GM23338 (cell line): ENCODE measurements at regions not wholly inside any gene's neighbourhood (a gene's known extent, or its start where the extent isn't known, plus 50 kb on each side); places are given as distances from the start of the nearest gene placed in this dataset.
A peak's percentile ranks its signal among the peaks of the same experiment; 100 is the strongest.

Source experiments
- ATAC-seq: fragments of 200-7000 bp; cut with Tn5 transposase; 3 replicates; pipeline ENCODE4 v1.9.1; 2020
- DNase-seq: peaks from one replicate; pipeline ENCODE4 v3.0.0-alpha.2; 2015; ENCODE audit warnings: low spot score
- H2AFZ ChIP-seq: fragments of 200-600 bp; sonication (generic); 2 replicates; pipeline ENCODE4 v1.8.0; 2016; ENCODE audit warnings: antibody characterized with exemption, mild to moderate bottlenecking, moderate library complexity
- H3F3A ChIP-seq: fragments of 200-600 bp; sonication (generic); replicated peaks from 2 replicates; pipeline ENCODE4 v1.8.0; 2017; ENCODE audit warnings: antibody characterized with exemption, mixed run types, low read depth
- H3K27ac ChIP-seq: fragments of 200-600 bp; sonication (generic); 2 replicates; pipeline ENCODE4 v1.6.1; 2016; ENCODE audit warnings: low read depth
- H3K27me3 ChIP-seq: fragments of 200-600 bp; sonication (generic); 2 replicates; pipeline ENCODE4 v1.8.0; 2016; ENCODE audit warnings: mild to moderate bottlenecking, mixed run types, moderate library complexity; ENCODE audit not compliant: insufficient read depth
- H3K36me3 ChIP-seq: fragments of 200-600 bp; sonication (generic); 2 replicates; pipeline ENCODE4 v1.8.0; 2016; ENCODE audit warnings: mild to moderate bottlenecking; ENCODE audit not compliant: insufficient read depth
- H3K4me1 ChIP-seq: fragments of 200-600 bp; sonication (generic); 2 replicates; pipeline ENCODE4 v1.8.0; 2016; ENCODE audit warnings: mild to moderate bottlenecking, moderate library complexity; ENCODE audit not compliant: insufficient read depth
- H3K4me2 ChIP-seq: fragments of 200-600 bp; sonication (generic); 2 replicates; pipeline ENCODE4 v1.7.1; 2017; ENCODE audit warnings: mixed run types
- H3K4me3 ChIP-seq: fragments of 200-600 bp; sonication (generic); 2 replicates; pipeline ENCODE4 v1.6.1; 2016; ENCODE audit warnings: mixed run types
- H3K79me2 ChIP-seq: fragments of 200-600 bp; sonication (generic); replicated peaks from 2 replicates; pipeline ENCODE4 v1.8.0; 2017; ENCODE audit warnings: mild to moderate bottlenecking; ENCODE audit not compliant: insufficient read depth
- H3K9me2 ChIP-seq: fragments of 200-600 bp; sonication (generic); 2 replicates; pipeline ENCODE4 v1.8.0; 2017; ENCODE audit not compliant: insufficient read depth
- H4K20me1 ChIP-seq: fragments of 200-600 bp; sonication (generic); replicated peaks from 2 replicates; pipeline ENCODE4 v1.8.0; 2017; ENCODE audit warnings: mild to moderate bottlenecking; ENCODE audit not compliant: insufficient read depth
- H3K27ac Mint-ChIP-seq: 2 replicates; pipeline ENCODE4 v1.8.0; 2020; ENCODE audit warnings: inconsistent platforms, mild to moderate bottlenecking, moderate library complexity, mixed read lengths
- H3K27me3 Mint-ChIP-seq: 3 replicates; pipeline ENCODE4 v1.8.0; 2022; ENCODE audit warnings: low read depth, mild to moderate bottlenecking, moderate library complexity, mixed read lengths, inconsistent platforms; ENCODE audit not compliant: insufficient read depth, poor library complexity
- H3K36me3 Mint-ChIP-seq: 3 replicates; pipeline ENCODE4 v1.8.0; 2021; ENCODE audit warnings: low read depth, mild to moderate bottlenecking, inconsistent platforms, moderate library complexity, mixed read lengths
- H3K4me1 Mint-ChIP-seq: 3 replicates; pipeline ENCODE4 v1.8.0; 2020; ENCODE audit warnings: mild to moderate bottlenecking, inconsistent platforms, mixed read lengths
- H3K4me3 Mint-ChIP-seq: 3 replicates; pipeline ENCODE4 v1.8.0; 2021; ENCODE audit warnings: moderate library complexity, mild to moderate bottlenecking, inconsistent platforms, mixed read lengths
- H3K9me3 Mint-ChIP-seq: 3 replicates; pipeline ENCODE4 v1.8.0; 2020; ENCODE audit warnings: moderate library complexity, mild to moderate bottlenecking, inconsistent platforms, mixed read lengths
- CREB1 ChIP-seq: fragments of 250-450 bp; sonication (Bioruptor Pico); IDR thresholded peaks from 2 replicates; pipeline ENCODE4 v1.5.0; 2020; ENCODE audit warnings: low read depth, mild to moderate bottlenecking, moderate library complexity
- EZH2 ChIP-seq: fragments of 200-600 bp; sonication (generic); IDR thresholded peaks from one replicate; pipeline ENCODE4 v1.8.0; 2017; ENCODE audit warnings: antibody characterized with exemption, mild to moderate bottlenecking, low read depth; ENCODE audit not compliant: unreplicated experiment
- EZH2phosphoT487 ChIP-seq: fragments of 200-600 bp; sonication (generic); IDR thresholded peaks from one replicate; pipeline ENCODE4 v1.8.1; 2018; ENCODE audit warnings: antibody characterized with exemption; ENCODE audit not compliant: unreplicated experiment
- ZNF114 ChIP-seq: fragments of 250-450 bp; sonication (Bioruptor Pico); IDR thresholded peaks from 2 replicates; pipeline ENCODE4 v1.5.0; 2020; ENCODE audit warnings: mild to moderate bottlenecking, moderate library complexity
- ZNF331 ChIP-seq: fragments of 250-450 bp; sonication (Bioruptor Pico); IDR thresholded peaks from 2 replicates; pipeline ENCODE4 v1.5.0; 2020; ENCODE audit warnings: low read depth, mild to moderate bottlenecking, moderate library complexity
- TF ChIP-seq, protein P1 (sequence below): IDR thresholded peaks from one replicate; pipeline ENCODE4 v1.6.1; 2018; ENCODE audit warnings: antibody characterized with exemption; ENCODE audit not compliant: unreplicated experiment
- TF ChIP-seq, protein P2 (sequence below), 2 experiments: fragments of 200-600 bp in 1 of 2; sonication (generic) in 1 of 2; conservative IDR thresholded peaks; 2 replicates each; pipeline versions ENCODE4 v1.5.1 to v1.6.1; 2016 to 2017; ENCODE audit warnings: antibody characterized with exemption in 2 of 2, low read depth in 2 of 2, mild to moderate bottlenecking in 2 of 2, moderate library complexity in 1 of 2
- TF ChIP-seq, protein P3 (sequence below): IDR thresholded peaks from 2 replicates; pipeline ENCODE4 v1.6.1; 2016; ENCODE audit warnings: antibody characterized with exemption

- TF ChIP-seq, protein P1, sequence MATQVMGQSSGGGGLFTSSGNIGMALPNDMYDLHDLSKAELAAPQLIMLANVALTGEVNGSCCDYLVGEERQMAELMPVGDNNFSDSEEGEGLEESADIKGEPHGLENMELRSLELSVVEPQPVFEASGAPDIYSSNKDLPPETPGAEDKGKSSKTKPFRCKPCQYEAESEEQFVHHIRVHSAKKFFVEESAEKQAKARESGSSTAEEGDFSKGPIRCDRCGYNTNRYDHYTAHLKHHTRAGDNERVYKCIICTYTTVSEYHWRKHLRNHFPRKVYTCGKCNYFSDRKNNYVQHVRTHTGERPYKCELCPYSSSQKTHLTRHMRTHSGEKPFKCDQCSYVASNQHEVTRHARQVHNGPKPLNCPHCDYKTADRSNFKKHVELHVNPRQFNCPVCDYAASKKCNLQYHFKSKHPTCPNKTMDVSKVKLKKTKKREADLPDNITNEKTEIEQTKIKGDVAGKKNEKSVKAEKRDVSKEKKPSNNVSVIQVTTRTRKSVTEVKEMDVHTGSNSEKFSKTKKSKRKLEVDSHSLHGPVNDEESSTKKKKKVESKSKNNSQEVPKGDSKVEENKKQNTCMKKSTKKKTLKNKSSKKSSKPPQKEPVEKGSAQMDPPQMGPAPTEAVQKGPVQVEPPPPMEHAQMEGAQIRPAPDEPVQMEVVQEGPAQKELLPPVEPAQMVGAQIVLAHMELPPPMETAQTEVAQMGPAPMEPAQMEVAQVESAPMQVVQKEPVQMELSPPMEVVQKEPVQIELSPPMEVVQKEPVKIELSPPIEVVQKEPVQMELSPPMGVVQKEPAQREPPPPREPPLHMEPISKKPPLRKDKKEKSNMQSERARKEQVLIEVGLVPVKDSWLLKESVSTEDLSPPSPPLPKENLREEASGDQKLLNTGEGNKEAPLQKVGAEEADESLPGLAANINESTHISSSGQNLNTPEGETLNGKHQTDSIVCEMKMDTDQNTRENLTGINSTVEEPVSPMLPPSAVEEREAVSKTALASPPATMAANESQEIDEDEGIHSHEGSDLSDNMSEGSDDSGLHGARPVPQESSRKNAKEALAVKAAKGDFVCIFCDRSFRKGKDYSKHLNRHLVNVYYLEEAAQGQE = no peak
- TF ChIP-seq, protein P2, sequence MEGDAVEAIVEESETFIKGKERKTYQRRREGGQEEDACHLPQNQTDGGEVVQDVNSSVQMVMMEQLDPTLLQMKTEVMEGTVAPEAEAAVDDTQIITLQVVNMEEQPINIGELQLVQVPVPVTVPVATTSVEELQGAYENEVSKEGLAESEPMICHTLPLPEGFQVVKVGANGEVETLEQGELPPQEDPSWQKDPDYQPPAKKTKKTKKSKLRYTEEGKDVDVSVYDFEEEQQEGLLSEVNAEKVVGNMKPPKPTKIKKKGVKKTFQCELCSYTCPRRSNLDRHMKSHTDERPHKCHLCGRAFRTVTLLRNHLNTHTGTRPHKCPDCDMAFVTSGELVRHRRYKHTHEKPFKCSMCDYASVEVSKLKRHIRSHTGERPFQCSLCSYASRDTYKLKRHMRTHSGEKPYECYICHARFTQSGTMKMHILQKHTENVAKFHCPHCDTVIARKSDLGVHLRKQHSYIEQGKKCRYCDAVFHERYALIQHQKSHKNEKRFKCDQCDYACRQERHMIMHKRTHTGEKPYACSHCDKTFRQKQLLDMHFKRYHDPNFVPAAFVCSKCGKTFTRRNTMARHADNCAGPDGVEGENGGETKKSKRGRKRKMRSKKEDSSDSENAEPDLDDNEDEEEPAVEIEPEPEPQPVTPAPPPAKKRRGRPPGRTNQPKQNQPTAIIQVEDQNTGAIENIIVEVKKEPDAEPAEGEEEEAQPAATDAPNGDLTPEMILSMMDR (conservative IDR thresholded peaks at IDR 0.05; ENCODE audit: low read depth in 2 of 2) = no peak
- TF ChIP-seq, protein P3, sequence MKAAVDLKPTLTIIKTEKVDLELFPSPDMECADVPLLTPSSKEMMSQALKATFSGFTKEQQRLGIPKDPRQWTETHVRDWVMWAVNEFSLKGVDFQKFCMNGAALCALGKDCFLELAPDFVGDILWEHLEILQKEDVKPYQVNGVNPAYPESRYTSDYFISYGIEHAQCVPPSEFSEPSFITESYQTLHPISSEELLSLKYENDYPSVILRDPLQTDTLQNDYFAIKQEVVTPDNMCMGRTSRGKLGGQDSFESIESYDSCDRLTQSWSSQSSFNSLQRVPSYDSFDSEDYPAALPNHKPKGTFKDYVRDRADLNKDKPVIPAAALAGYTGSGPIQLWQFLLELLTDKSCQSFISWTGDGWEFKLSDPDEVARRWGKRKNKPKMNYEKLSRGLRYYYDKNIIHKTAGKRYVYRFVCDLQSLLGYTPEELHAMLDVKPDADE = no peak
- TF ChIP-seq EZH2 = no peak
Measured at GRCh38 chr3:101939361-101940049, 90.2 kb downstream of the NFKBIZ start (continued).

GRCh38 chr3:101940521-101941317 is 91.4 kb downstream of the NFKBIZ start:
- H2AFZ ChIP-seq = no peak overlapping the region
- no peak overlapping the region for H3K4me3 ChIP-seq
- ATAC-seq = peak; percentile 82

More at GRCh38 chr3:101940521-101941317, 91.4 kb downstream of the NFKBIZ start:
- H3K79me2 ChIP-seq = no peaks in the 10 kb centered on the region
- no peak overlapping the region for H3K4me2 ChIP-seq
- TF ChIP-seq ZNF114 (CRISPR knock-in tag) = no peak
- no peak for TF ChIP-seq CREB1
- no peak for TF ChIP-seq EZH2phosphoT487
- no peak for TF ChIP-seq ZNF331
- peak; percentile 62 for DNase-seq
- no peaks in the 10 kb centered on the region for H3K9me3 Mint-ChIP-seq
- H3K27me3 ChIP-seq = no peaks in the 10 kb centered on the region
- no peaks in the 10 kb centered on the region for H3F3A ChIP-seq
- H3K4me3 Mint-ChIP-seq = no peak overlapping the region
- H3K27ac ChIP-seq = no peak overlapping the region
- H3K4me1 ChIP-seq = peaks cover 4% of the 10 kb centered on the region; the same call in 1 of the 2 replicates
- H3K36me3 Mint-ChIP-seq = no peaks in the 10 kb centered on the region
- no peaks in the 10 kb centered on the region for H4K20me1 ChIP-seq
- no peaks in the 10 kb centered on the region for H3K9me2 ChIP-seq
- no peak overlapping the region for H3K27ac Mint-ChIP-seq
- no peaks in the 10 kb centered on the region for H3K36me3 ChIP-seq
- no peaks in the 10 kb centered on the region for H3K4me1 Mint-ChIP-seq
- no peaks in the 10 kb centered on the region for H3K27me3 Mint-ChIP-seq
